Stromal cell of bone marrow (primary cell): ENCODE measurements at regions not wholly inside any gene's neighbourhood (a gene's known extent, or its start where the extent isn't known, plus 50 kb on each side); places are given as distances from the start of the nearest gene placed in this dataset.

Source experiments
- DNase-seq: peaks from one replicate; pipeline ENCODE4 v3.0.0-alpha.2; 2012; ENCODE audit warnings: low read depth

GRCh38 chr13:106234636-106235035 lies 300.8 kb downstream of the EFNB2 start:
- DNase-seq: no peak

GRCh38 chr13:106233134-106233735 lies 302.2 kb downstream of the EFNB2 start:
- no peak for DNase-seq

GRCh38 chr13:106232681-106233080 lies 302.8 kb downstream of the EFNB2 start:
- DNase-seq: no peak

GRCh38 chr13:106230450-106230849 lies 305.0 kb downstream of the EFNB2 start:
- no peak for DNase-seq

GRCh38 chr13:106225126-106225525 lies 310.3 kb downstream of the EFNB2 start:
- no peak for DNase-seq

GRCh38 chr13:106220211-106220610 lies 315.3 kb downstream of the EFNB2 start:
- DNase-seq: no peak

- no peak for DNase-seq
Measured at GRCh38 chr13:106213028-106213757, 322.3 kb downstream of the EFNB2 start.

- DNase-seq: no peak
Measured at GRCh38 chr13:106212386-106213010, 323.0 kb downstream of the EFNB2 start.

GRCh38 chr13:106210324-106210723 lies 325.1 kb downstream of the EFNB2 start:
- no peak for DNase-seq

- no peak for DNase-seq
Measured at GRCh38 chr13:106205871-106206270, 329.6 kb downstream of the EFNB2 start.

GRCh38 chr13:106197496-106197895 lies 338.0 kb downstream of the EFNB2 start:
- no peak for DNase-seq

- DNase-seq: no peak
Measured at GRCh38 chr13:106187501-106188095, 347.9 kb downstream of the EFNB2 start.

GRCh38 chr13:106187101-106187500 lies 348.4 kb downstream of the EFNB2 start:
- DNase-seq: no peak

GRCh38 chr13:106186366-106187030 lies 349.0 kb downstream of the EFNB2 start:
- no peak for DNase-seq

GRCh38 chr13:106184790-106185189 lies 350.7 kb downstream of the EFNB2 start:
- no peak for DNase-seq

GRCh38 chr13:106183410-106184065 lies 351.9 kb downstream of the EFNB2 start:
- no peak for DNase-seq

- DNase-seq: peak; percentile 82
Measured at GRCh38 chr13:106182404-106182803, 353.1 kb downstream of the EFNB2 start.

- DNase-seq: no peak
Measured at GRCh38 chr13:106178816-106179215, 356.6 kb downstream of the EFNB2 start.

GRCh38 chr13:106177146-106177545 lies 358.3 kb downstream of the EFNB2 start:
- DNase-seq: no peak

- peak; percentile 58 for DNase-seq
Measured at GRCh38 chr13:106176117-106176516, 359.3 kb downstream of the EFNB2 start.

GRCh38 chr13:106173891-106174610 lies 361.4 kb downstream of the EFNB2 start:
- no peak for DNase-seq
